Right cardiac atrium (tissue), 5 donors: ENCODE measurements at regions not wholly inside any gene's neighbourhood (a gene's known extent, or its start where the extent isn't known, plus 50 kb on each side); places are given as distances from the start of the nearest gene placed in this dataset.

Experiments used
- ATAC-seq, 2 donors: fragments of 200-7000 bp; cut with Tn5 transposase; one replicate each; pipeline versions ENCODE4 v1.8.0 to v1.9.1; 2020; ENCODE audit warnings: moderate library complexity in 2 of 2, mild to moderate bottlenecking in 1 of 2
- DNase-seq, 3 donors: peaks; one replicate each; pipeline ENCODE4 v3.0.0-alpha.2; 2020
- H3K27ac ChIP-seq: one replicate; pipeline ENCODE4 v1.5.1; 2013; ENCODE audit warnings: mild to moderate bottlenecking, low read length, control low read depth, moderate library complexity
- H3K27me3 ChIP-seq: one replicate; pipeline ENCODE4 v1.6.1; 2013; ENCODE audit not compliant: control insufficient read depth, insufficient read depth
- H3K4me1 ChIP-seq: one replicate; pipeline ENCODE4 v1.6.1; 2013; ENCODE audit warnings: low read length; ENCODE audit not compliant: control insufficient read depth, insufficient read depth
- H3K4me3 ChIP-seq: one replicate; pipeline ENCODE4 v1.5.1; 2013; ENCODE audit warnings: low read length, control low read depth
- H3K9me3 ChIP-seq: one replicate; pipeline ENCODE4 v1.6.1; 2013; ENCODE audit warnings: low read length; ENCODE audit not compliant: control insufficient read depth
- WGBS: extraction: QIAGEN DNeasy Blood & Tissue Kit; methylation state at CpG from one replicate; pipeline ENCODE4 v1.1.7; 2013; 5-methylcytosine and 5-hydroxymethylcytosine counted together
- intact Hi-C, 4 donors: fragments of 100-400 bp; cut with DNase I; formaldehyde crosslinking; loops; one replicate each; pipeline versions ENCODE4 v1.11.0 to v1.14.0; 2022 to 2023
- donor health status: healthy with polysubstance abuse.
- donor health status: DM: no; HTN: yes; CAD: no.
- donor health status: DM: no; HTN: no; CAD: no.
- donor health status: DM: no; HTN: yes; CAD: no; lungs with severe emphysema.
- donor health status: DM: yes; HTN: yes; CAD: no.

- ATAC-seq (peak; percentile 18 to 29), DNase-seq (peak in 1 of 3 donors; percentile 35)
- Histone ChIP-seq H3K4me3 (peak overlapping the region; percentile 41), H3K9me3 (no peaks in the 10 kb centered on the region), H3K4me1 (no peaks in the 10 kb centered on the region), H3K27ac (peak overlapping the region; percentile 12), H3K27me3 (no peaks in the 10 kb centered on the region)
- intact Hi-C loops: no loop called here
- WGBS: 20% methylated on average over 16 of the region's 16 CpGs
Measured at GRCh38 chr5:125411744-125412560, 665.5 kb upstream of the ZNF608 start.

GRCh38 chr5:125412561-125413495, 666.4 kb upstream of the ZNF608 start:
- ATAC-seq: peak; percentile 88 to 91
- no peaks in the 10 kb centered on the region for H3K4me1 ChIP-seq
- no peaks in the 10 kb centered on the region for H3K9me3 ChIP-seq
- peak overlapping the region; percentile 2 for H3K4me3 ChIP-seq
- intact Hi-C loops: no loop called here
- no peaks in the 10 kb centered on the region for H3K27me3 ChIP-seq
- 27% methylated on average over 14 of the region's 14 CpGs for WGBS
- DNase-seq: peak; percentile 66 to 89 (median 85)
- no peak overlapping the region for H3K27ac ChIP-seq

- no peak overlapping the region for H3K27ac ChIP-seq
- no peaks in the 10 kb centered on the region for H3K9me3 ChIP-seq
- ATAC-seq (no peak), DNase-seq (no peak)
- WGBS: 89% methylated on average over 3 of the region's 3 CpGs
- H3K27me3 ChIP-seq: no peaks in the 10 kb centered on the region
- intact Hi-C loops: no loop called here
- H3K4me1 ChIP-seq: no peaks in the 10 kb centered on the region
- H3K4me3 ChIP-seq: no peak overlapping the region
Measured at GRCh38 chr5:125413496-125414274, 667.2 kb upstream of the ZNF608 start.

- no peaks in the 10 kb centered on the region for H3K4me1 ChIP-seq
- WGBS: 94% methylated on average over 6 of the region's 6 CpGs
- no peak for DNase-seq
- no peak for ATAC-seq
- H3K27me3 ChIP-seq: no peaks in the 10 kb centered on the region
- H3K4me3 ChIP-seq: no peak overlapping the region
- intact Hi-C loops: no loop called here
- H3K9me3 ChIP-seq: no peaks in the 10 kb centered on the region
- H3K27ac ChIP-seq: no peak overlapping the region
Measured at GRCh38 chr5:125415126-125415525, 668.7 kb upstream of the ZNF608 start.

GRCh38 chr5:125416055-125416454, 669.6 kb upstream of the ZNF608 start:
- ATAC-seq (no peak), DNase-seq (no peak)
- no peaks in the 10 kb centered on the region for H3K27me3 ChIP-seq
- intact Hi-C loops: no loop called here
- no peak overlapping the region for H3K27ac ChIP-seq
- no peaks in the 10 kb centered on the region for H3K4me1 ChIP-seq
- no peak overlapping the region for H3K4me3 ChIP-seq
- no peaks in the 10 kb centered on the region for H3K9me3 ChIP-seq
- WGBS: 67% methylated on average over 2 of the region's 2 CpGs

GRCh38 chr5:125421006-125421405, 674.6 kb upstream of the ZNF608 start:
- H3K4me3 ChIP-seq: no peak overlapping the region
- WGBS: 94% methylated on average over 2 of the region's 2 CpGs
- no peaks in the 10 kb centered on the region for H3K9me3 ChIP-seq
- no peaks in the 10 kb centered on the region for H3K4me1 ChIP-seq
- intact Hi-C loops: no loop called here
- no peak for DNase-seq
- no peaks in the 10 kb centered on the region for H3K27me3 ChIP-seq
- ATAC-seq: no peak
- H3K27ac ChIP-seq: no peak overlapping the region

GRCh38 chr5:125422342-125422741, 675.9 kb upstream of the ZNF608 start:
- ATAC-seq (no peak), DNase-seq (no peak)
- Histone ChIP-seq H3K9me3 (no peaks in the 10 kb centered on the region), H3K4me3 (no peak overlapping the region), H3K27me3 (no peaks in the 10 kb centered on the region), H3K4me1 (no peaks in the 10 kb centered on the region), H3K27ac (no peak overlapping the region)
- 79% methylated on average over 5 of the region's 5 CpGs for WGBS
- intact Hi-C loops: no loop called here

- Histone ChIP-seq H3K4me1 (no peaks in the 10 kb centered on the region), H3K27me3 (no peaks in the 10 kb centered on the region), H3K4me3 (no peak overlapping the region), H3K27ac (no peak overlapping the region), H3K9me3 (no peaks in the 10 kb centered on the region)
- intact Hi-C loops: no loop called here
- WGBS: 61% methylated on average over 6 of the region's 6 CpGs
- ATAC-seq (no peak), DNase-seq (no peak)
Measured at GRCh38 chr5:125424402-125425141, 678.1 kb upstream of the ZNF608 start.

- ATAC-seq: no peak
- WGBS: 83% methylated on average over 1 of the region's 1 CpG
- Histone ChIP-seq H3K4me1 (no peaks in the 10 kb centered on the region), H3K9me3 (no peaks in the 10 kb centered on the region), H3K27me3 (no peaks in the 10 kb centered on the region), H3K4me3 (no peak overlapping the region), H3K27ac (no peak overlapping the region)
- intact Hi-C loops: no loop called here
- no peak for DNase-seq
Measured at GRCh38 chr5:125429498-125429897, 683.1 kb upstream of the ZNF608 start.

- no peak overlapping the region for H3K4me3 ChIP-seq
- H3K9me3 ChIP-seq: no peaks in the 10 kb centered on the region
- ATAC-seq (no peak), DNase-seq (no peak)
- intact Hi-C loops: no loop called here
- 42% methylated on average over 2 of the region's 2 CpGs for WGBS
- H3K27me3 ChIP-seq: no peaks in the 10 kb centered on the region
- no peak overlapping the region for H3K27ac ChIP-seq
- H3K4me1 ChIP-seq: no peaks in the 10 kb centered on the region
Measured at GRCh38 chr5:125433457-125433856, 687.0 kb upstream of the ZNF608 start.
